DOHH2 (cell line): ENCODE measurements at regions not wholly inside any gene's neighbourhood (a gene's known extent, or its start where the extent isn't known, plus 50 kb on each side); places are given as distances from the start of the nearest gene placed in this dataset.

Source experiments
- EZH2phosphoT487 ChIP-seq: fragments of 200-600 bp; sonication (generic); IDR thresholded peaks from 2 replicates; pipeline ENCODE4 v1.6.1; 2017; ENCODE audit warnings: borderline replicate concordance, mild to moderate bottlenecking, antibody characterized with exemption, low read length, moderate library complexity, mixed read lengths
- TF ChIP-seq, protein P1 (sequence below): fragments of 200-600 bp; sonication (generic); IDR thresholded peaks from one replicate; pipeline ENCODE4 v1.5.1; 2014; ENCODE audit warnings: antibody characterized with exemption, mild to moderate bottlenecking, low read depth, low read length; ENCODE audit not compliant: poor library complexity, severe bottlenecking

DNA sequence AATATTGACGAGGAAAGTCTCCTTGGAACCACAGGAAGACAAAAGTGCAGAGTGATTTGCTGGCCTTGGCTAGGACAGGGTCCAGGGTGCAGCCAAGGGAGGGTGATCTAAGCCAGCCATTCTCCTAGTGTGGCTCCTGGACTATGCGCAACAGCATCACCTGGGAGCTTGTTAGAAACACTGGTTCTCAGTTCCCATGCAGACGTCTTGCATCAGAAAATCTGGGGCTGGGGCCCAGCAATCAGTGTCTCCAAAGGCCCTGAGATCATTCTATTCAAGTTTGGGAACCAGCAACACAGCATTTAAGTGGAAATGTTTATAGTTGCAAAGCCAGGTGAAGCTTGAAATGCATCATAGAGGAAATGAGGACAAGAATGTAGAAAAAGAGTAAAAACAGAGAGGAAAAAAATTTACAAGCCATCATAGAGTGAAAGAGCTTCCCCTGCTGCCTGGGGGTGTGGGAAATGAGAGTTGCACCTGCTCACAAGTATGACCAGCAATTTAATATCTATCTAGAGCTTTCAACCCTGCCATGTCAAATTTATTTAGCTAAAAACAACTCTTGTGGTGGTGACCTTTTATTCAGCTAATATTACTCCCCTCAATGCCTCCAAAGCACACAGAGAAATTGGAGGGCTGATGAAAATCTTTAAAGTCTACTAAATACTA, 54.4 kb upstream of the SEC11C start:
- TF ChIP-seq, protein P1, sequence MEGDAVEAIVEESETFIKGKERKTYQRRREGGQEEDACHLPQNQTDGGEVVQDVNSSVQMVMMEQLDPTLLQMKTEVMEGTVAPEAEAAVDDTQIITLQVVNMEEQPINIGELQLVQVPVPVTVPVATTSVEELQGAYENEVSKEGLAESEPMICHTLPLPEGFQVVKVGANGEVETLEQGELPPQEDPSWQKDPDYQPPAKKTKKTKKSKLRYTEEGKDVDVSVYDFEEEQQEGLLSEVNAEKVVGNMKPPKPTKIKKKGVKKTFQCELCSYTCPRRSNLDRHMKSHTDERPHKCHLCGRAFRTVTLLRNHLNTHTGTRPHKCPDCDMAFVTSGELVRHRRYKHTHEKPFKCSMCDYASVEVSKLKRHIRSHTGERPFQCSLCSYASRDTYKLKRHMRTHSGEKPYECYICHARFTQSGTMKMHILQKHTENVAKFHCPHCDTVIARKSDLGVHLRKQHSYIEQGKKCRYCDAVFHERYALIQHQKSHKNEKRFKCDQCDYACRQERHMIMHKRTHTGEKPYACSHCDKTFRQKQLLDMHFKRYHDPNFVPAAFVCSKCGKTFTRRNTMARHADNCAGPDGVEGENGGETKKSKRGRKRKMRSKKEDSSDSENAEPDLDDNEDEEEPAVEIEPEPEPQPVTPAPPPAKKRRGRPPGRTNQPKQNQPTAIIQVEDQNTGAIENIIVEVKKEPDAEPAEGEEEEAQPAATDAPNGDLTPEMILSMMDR: no peak
- TF ChIP-seq EZH2phosphoT487: no peak
